Coronary artery (tissue), 2 donors: ENCODE measurements at regions not wholly inside any gene's neighbourhood (a gene's known extent, or its start where the extent isn't known, plus 50 kb on each side); places are given as distances from the start of the nearest gene placed in this dataset.

Experiments used
- DNase-seq: peaks from one replicate; pipeline ENCODE4 v3.0.0-alpha.2; 2017; ENCODE audit warnings: low spot score
- H3K27ac ChIP-seq, 2 donors: fragments of 200-600 bp; sonication (generic); one replicate each; pipeline ENCODE4 v1.5.1; 2016 to 2019
- H3K4me3 ChIP-seq: fragments of 200-600 bp; sonication (generic); 2 replicates; pipeline ENCODE4 v1.5.1; 2016; ENCODE audit warnings: mild to moderate bottlenecking, moderate library complexity
- TF ChIP-seq, protein P1 (sequence below): fragments of 200-600 bp; sonication (generic); IDR thresholded peaks from one replicate; pipeline ENCODE4 v1.5.1; 2019; ENCODE audit warnings: antibody characterized with exemption

DNA sequence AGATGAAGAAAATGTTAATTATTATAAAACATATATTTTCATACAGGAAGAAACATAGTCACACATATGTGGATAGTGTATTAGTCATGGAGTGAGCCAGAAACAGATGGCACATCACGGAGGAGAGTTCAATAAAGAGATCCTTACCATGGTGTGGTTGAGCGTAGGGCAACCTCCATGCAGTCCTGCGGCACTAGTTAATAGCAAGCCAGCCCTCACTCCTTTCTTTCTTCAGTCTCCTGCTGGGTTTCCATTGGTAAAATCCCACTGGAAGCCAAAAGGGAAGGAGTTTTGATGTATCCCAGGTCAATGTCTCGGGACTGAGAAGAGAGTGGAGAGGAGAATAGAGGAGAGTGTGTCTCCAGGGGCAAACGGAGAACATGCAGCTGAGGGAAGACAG, 328.1 kb downstream of the NR4A2 start:
- no peak overlapping the region for H3K4me3 ChIP-seq
- H3K27ac ChIP-seq, result no peak overlapping the region
- TF ChIP-seq, protein P1, sequence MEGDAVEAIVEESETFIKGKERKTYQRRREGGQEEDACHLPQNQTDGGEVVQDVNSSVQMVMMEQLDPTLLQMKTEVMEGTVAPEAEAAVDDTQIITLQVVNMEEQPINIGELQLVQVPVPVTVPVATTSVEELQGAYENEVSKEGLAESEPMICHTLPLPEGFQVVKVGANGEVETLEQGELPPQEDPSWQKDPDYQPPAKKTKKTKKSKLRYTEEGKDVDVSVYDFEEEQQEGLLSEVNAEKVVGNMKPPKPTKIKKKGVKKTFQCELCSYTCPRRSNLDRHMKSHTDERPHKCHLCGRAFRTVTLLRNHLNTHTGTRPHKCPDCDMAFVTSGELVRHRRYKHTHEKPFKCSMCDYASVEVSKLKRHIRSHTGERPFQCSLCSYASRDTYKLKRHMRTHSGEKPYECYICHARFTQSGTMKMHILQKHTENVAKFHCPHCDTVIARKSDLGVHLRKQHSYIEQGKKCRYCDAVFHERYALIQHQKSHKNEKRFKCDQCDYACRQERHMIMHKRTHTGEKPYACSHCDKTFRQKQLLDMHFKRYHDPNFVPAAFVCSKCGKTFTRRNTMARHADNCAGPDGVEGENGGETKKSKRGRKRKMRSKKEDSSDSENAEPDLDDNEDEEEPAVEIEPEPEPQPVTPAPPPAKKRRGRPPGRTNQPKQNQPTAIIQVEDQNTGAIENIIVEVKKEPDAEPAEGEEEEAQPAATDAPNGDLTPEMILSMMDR, result no peak
- DNase-seq, result no peak

DNA sequence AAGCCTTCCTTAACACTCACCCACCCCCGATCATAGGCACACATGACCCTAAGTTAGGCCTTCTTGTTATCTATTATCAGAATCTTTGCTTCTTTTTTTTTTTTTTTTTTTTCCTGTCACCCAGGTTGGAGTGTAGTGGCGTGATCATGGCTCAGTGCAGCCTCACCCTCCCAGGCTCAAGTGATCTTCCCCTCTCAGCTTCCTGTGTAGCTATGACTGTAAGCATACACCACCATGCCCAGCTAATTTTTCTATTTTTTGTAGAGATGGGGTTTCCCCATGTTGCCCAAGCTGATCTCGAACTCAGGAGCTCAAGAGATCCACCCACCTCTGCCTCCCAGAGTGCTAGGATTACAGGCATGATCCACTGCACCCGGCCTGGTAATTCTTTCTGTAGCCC, 328.7 kb downstream of the NR4A2 start:
- TF ChIP-seq, protein P1, result no peak
- H3K27ac ChIP-seq, result no peak overlapping the region
- no peak overlapping the region for H3K4me3 ChIP-seq
- DNase-seq, result no peak

DNA sequence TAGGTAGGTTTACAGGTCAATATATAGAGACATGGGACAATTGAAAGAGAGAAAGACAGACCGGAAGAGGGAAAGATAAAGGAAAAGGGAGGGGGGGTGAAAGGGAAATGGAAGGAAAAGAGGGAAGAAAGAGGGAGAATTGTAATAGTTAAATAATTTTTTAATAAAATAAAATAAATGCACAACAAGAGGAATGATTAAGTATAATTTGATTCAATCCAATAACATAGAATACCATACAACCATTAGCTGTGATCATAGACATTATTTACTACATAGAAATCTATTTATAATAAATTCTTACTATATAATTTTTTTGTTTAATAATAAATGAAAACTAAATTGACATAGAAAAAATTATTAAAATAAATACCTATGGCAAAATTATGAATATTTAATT, 330.7 kb downstream of the NR4A2 start:
- no peak for DNase-seq
- TF ChIP-seq, protein P1, result no peak
- no peak overlapping the region for H3K27ac ChIP-seq
- no peak overlapping the region for H3K4me3 ChIP-seq

DNA sequence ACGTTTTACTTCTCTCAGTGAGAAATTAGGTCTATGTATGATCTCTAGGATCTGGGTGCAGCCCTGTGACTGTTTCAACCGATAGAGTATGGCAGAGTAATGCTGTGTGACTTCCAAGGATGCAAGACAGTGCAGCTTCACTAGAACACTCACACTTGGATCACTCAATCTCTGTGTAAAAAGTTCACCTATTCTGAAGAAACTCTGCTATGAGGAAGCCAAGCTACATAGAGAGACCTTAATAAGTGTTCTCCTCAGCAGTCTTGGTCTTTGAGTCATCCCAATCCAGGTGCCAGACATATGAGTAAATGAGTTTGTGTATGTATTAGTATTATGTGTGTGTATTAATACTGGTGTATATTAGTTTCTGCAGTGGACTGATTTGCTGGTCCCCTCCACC, 335.0 kb downstream of the NR4A2 start:
- Histone ChIP-seq H3K4me3 (no peak overlapping the region), H3K27ac (no peak overlapping the region)
- TF ChIP-seq, protein P1, result no peak
- DNase-seq, result no peak

DNA sequence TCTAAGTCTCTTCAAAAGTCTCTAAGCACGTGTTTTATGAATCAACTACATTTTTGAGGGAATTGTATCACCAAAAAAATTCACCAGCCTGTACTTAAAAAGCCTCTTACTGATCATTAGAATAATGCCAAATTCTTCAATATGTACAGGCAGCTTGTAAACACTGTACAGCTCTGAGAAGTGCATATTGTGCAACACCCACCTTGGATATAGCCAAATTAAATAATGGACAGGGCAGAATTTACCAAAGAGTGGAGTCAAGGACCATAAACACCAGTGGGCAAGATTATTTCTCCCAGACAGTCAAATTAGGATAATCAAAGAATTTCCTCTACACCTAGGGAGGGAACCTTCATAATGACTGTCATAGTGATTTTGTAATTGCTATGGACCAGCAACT, 338.2 kb downstream of the NR4A2 start:
- no peak for DNase-seq
- TF ChIP-seq, protein P1, result no peak
- Histone ChIP-seq H3K27ac (no peak overlapping the region), H3K4me3 (no peak overlapping the region)

DNA sequence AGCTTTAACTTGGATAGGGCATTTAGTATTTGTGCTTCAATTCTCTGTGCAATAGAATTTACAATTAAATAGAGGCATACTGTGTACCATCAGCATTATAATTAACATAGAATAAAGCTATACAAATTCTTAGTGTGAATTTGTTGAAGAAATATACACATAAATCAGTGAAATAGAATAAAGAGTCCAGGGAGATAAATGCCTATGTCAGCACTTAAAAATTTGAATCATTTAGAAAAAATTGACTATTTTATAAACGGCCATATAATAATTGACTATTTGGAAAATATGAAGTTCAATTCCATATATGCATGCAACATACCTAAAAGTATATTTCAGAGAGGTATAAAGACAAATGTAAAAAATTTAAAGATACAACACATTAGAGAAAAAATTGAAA, 348.7 kb downstream of the NR4A2 start:
- DNase-seq, result no peak
- TF ChIP-seq, protein P1, result no peak
- no peak overlapping the region for H3K4me3 ChIP-seq
- H3K27ac ChIP-seq, result no peak overlapping the region

DNA sequence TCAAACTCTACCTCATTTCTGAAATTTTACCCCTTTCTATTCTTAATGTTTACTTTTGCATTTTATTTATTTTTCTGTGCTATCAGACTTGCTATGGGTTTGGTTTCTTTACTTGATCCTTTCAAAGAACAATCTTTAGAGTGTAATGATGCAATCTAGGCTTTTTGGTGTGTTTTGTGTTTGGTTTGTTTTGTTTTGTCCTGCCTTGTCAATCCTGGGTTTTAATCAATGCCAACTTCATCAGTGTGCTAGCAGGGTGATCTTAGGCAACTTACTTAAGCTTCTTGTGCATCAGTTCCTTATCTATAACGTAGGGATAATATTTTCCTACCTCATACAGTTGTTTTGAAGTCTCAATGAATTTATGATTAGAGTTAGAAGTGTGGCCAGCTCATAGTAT, 350.4 kb downstream of the NR4A2 start:
- Histone ChIP-seq H3K4me3 (no peak overlapping the region), H3K27ac (no peak overlapping the region)
- TF ChIP-seq, protein P1, result no peak

More for the DNA sequence above, 350.4 kb downstream of the NR4A2 start:
- DNase-seq, result no peak
